ENCODE measurements at regions not wholly inside any gene's neighbourhood (a gene's known extent, or its start where the extent isn't known, plus 50 kb on each side); places are given as distances from the start of the nearest gene placed in this dataset.
"Not testable (repeated sequence)": the region's sequence is repeated elsewhere in the genome, so short reads cannot be mapped to it uniquely, and the experiment has no call there.

- Histone ChIP-seq H3K4me3 (ENCODE audit: low read length) (no peak overlapping the region), H3K27me3 (ENCODE audit: insufficient read depth, low read length) (no peaks in the 10 kb centered on the region), H3K4me1 (ENCODE audit: insufficient read depth, low read length) (no peaks in the 10 kb centered on the region), H3K9me3 (ENCODE audit: low read depth, low read length) (no peaks in the 10 kb centered on the region)
Observed at GRCh38 chr3:71940486-71940885, 155.5 kb upstream of the PROK2 start.

DNA sequence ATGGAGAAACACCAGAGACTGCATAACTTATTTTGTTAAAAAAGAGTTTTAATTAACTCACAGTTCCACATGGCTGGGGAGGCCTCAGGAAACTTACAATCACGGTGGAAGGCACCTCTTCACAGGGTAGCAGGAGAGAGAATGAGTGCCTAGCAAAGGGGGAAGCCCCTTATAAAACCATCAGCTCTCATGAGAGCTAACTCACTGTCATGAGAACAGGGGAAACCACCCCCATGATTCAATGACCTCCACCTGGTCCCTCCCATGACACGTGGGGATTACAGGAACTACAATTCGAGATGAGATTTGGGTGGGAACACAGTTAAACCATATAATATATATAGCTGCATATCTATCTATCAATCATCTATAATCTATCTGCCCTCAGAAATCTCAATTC lies 153.1 kb upstream of the PROK2 start:
- not testable (repeated sequence) for H3K4me1 ChIP-seq (ENCODE audit: insufficient read depth, low read length); H3K4me3 ChIP-seq (ENCODE audit: low read length); H3K9me3 ChIP-seq (ENCODE audit: low read depth, low read length); H3K27me3 ChIP-seq (ENCODE audit: insufficient read depth, low read length)

DNA sequence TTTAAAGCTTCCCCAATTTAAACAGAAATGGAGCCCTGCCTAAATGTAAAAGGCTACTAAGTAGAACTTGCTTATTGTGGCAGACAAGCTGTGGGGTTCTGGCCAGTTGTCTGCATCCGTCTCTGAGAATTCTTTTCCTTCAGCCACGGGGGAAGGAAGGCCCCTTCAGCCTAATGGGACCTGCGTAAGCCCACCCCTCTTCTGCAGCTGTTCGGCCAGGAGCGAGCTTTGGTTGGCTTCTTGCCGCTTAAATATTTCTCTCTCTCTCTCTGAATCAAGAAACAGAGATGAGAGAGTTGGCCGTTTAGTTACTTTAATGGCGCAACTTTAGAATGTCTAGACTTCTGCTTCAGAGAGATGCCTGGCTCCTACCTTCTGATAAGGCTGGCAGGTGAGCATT lies 151.7 kb upstream of the PROK2 start:
- Histone ChIP-seq H3K4me1 (ENCODE audit: insufficient read depth, low read length) (no peaks in the 10 kb centered on the region), H3K4me3 (ENCODE audit: low read length) (no peak overlapping the region), H3K9me3 (ENCODE audit: low read depth, low read length) (no peaks in the 10 kb centered on the region), H3K27me3 (ENCODE audit: insufficient read depth, low read length) (peaks cover 2% of the 10 kb centered on the region)

DNA sequence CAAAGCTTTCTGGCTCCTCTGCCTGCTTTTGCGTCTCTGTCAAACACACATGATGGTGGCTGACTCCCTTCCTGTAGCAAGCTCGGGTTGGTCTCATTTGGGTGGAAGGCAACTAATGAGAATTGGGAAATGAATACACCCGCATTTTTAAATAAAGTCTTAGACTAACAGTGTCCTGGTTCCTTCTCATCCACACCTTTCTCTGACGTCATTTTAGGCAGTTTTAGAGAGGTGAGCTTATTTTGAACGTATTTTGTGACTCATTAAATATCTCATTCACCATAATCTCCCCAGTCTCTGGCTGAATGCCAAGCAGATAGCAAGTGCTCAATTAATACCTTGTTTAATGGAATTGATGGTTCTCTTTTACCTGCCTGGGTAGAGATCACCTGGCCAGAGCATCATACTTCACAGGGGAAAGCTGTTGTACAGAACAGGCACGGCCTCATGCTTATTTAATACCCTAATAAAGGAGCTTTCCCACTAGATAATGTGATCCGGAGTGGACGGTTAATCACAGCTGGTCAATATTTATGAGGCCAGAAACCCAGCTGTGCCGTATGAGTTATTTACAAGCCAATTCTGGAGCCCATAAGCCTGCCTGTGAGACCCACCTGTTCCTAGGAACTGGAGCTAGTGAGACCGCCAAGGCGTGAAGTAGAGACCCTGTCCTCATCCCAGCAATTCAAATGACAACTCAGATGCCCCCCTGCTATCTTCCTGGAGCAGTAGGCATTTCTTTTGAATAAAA lies 149.7 kb upstream of the PROK2 start:
- Histone ChIP-seq H3K4me3 (ENCODE audit: low read length) (no peak overlapping the region), H3K4me1 (ENCODE audit: insufficient read depth, low read length) (no peaks in the 10 kb centered on the region), H3K9me3 (ENCODE audit: low read depth, low read length) (no peaks in the 10 kb centered on the region), H3K27me3 (ENCODE audit: insufficient read depth, low read length) (peaks cover 2% of the 10 kb centered on the region)

GRCh38 chr3:71931922-71932321 lies 147.0 kb upstream of the PROK2 start:
- Histone ChIP-seq H3K9me3 (ENCODE audit: low read depth, low read length) (no peaks in the 10 kb centered on the region), H3K4me1 (ENCODE audit: insufficient read depth, low read length) (no peaks in the 10 kb centered on the region), H3K27me3 (ENCODE audit: insufficient read depth, low read length) (peaks cover 2% of the 10 kb centered on the region), H3K4me3 (ENCODE audit: low read length) (no peak overlapping the region)

DNA sequence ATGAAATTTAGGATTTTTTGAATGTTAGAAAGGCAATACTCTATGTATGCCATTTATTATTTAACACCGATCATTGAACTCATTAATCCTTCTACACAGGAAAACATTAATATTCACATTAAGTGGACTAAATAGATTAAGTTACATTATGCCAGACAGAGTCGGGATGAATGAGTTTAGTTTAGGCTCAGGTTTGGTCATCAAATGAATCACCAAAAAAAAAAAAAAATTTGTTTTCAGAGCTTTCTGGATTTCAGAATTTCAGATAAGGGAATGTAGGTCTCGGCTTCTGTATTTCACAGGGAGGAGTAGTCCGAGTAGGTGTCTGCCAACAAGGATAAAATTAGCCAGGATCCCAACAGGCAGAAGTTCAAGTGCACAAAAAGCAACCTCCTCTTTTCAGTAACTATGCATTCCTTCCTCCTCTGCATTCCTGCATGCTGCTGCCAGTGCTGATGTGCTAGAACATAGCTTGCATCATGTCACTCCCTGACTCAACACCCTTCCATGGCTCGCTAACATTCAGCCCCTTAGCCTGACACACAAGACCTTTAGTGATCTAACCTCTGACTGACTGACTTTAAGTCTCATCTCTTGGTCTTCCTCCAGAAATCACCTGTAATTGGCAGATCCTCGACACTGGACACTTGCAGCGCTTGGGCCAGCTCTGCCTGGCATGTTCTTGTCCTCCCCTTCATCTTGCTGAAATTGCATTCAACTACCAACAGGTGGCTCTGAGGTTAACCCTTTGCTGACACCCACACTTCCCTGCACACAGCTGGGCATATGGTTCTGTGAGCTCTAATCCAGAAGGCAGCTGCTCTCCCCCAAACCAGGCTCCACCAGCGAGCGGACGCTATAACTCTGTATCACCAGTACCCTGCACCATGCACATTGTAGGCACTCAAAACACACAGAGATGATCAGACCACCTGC lies 145.4 kb upstream of the PROK2 start:
- H3K27me3 ChIP-seq (ENCODE audit: insufficient read depth, low read length): peaks cover 2% of the 10 kb centered on the region
- H3K4me3 ChIP-seq (ENCODE audit: low read length): no peak overlapping the region
- no peaks in the 10 kb centered on the region for H3K4me1 ChIP-seq (ENCODE audit: insufficient read depth, low read length)
- no peaks in the 10 kb centered on the region for H3K9me3 ChIP-seq (ENCODE audit: low read depth, low read length)

GRCh38 chr3:71928212-71928611 lies 143.3 kb upstream of the PROK2 start:
- H3K9me3 ChIP-seq (ENCODE audit: low read depth, low read length): no peaks in the 10 kb centered on the region
- H3K4me1 ChIP-seq (ENCODE audit: insufficient read depth, low read length): no peaks in the 10 kb centered on the region
- peaks cover 6% of the 10 kb centered on the region for H3K27me3 ChIP-seq (ENCODE audit: insufficient read depth, low read length)
- no peak overlapping the region for H3K4me3 ChIP-seq (ENCODE audit: low read length)

GRCh38 chr3:71927505-71928066 lies 142.6 kb upstream of the PROK2 start:
- Histone ChIP-seq H3K9me3 (ENCODE audit: low read depth, low read length) (no peaks in the 10 kb centered on the region), H3K4me3 (ENCODE audit: low read length) (no peak overlapping the region), H3K4me1 (ENCODE audit: insufficient read depth, low read length) (no peaks in the 10 kb centered on the region), H3K27me3 (ENCODE audit: insufficient read depth, low read length) (peaks cover 6% of the 10 kb centered on the region)

DNA sequence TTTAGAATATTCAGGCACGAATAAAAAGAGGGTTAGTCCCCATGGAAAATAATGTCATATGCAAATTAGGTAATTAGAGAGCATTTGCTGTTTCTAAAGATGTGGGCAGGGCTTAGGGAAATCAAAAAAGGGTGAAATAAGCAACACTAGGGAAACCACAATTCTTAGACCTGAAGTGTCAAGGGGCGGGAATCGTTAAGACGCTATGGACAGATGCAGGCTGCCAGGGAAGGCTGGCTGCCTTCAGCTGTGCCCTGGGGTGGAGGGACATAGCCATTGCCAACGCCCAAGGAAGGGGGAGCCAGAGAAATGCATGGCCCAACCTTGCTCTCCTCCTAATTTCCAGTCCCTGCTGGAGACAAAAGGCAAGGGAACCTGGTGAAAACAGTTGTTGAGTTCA lies 141.7 kb upstream of the PROK2 start:
- H3K4me1 ChIP-seq (ENCODE audit: insufficient read depth, low read length): no peaks in the 10 kb centered on the region
- no peaks in the 10 kb centered on the region for H3K9me3 ChIP-seq (ENCODE audit: low read depth, low read length)
- H3K27me3 ChIP-seq (ENCODE audit: insufficient read depth, low read length): peaks cover 6% of the 10 kb centered on the region
- no peak overlapping the region for H3K4me3 ChIP-seq (ENCODE audit: low read length)

GRCh38 chr3:71926262-71926600 lies 141.3 kb upstream of the PROK2 start:
- peaks cover 6% of the 10 kb centered on the region for H3K27me3 ChIP-seq (ENCODE audit: insufficient read depth, low read length)
- no peaks in the 10 kb centered on the region for H3K9me3 ChIP-seq (ENCODE audit: low read depth, low read length)

DNA sequence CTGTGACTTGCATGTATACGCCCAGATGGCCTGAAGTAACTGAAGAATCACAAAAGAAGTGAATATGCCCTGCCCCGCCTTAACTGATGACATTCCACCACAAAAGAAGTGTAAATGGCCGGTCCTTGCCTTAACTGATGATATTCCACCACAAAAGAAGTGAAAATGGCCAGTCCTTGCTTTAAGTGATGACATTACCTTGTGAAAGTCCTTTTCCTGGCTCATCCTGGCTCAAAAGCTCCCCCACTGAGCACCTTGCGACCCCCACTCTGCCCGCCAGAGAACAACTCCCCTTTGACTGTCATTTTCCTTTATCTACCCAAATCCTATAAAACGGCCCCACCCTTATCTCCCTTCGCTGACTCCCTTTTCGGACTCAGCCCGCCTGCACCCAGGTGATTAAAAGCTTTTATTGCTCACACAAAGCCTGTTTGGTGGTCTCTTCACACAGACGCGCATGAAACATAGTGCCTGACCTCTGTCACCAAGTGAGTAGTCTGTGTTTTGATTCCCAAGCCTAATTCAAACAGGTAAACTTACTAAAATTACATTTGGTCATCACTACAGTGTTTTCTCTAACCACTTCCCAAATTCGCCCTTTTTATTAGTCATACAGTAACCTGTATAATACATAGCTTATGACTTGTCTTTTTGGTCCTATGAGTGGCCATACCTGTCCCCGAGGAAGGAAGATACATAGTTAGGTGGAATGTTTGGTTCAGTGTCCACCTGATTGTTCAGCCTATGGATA lies 140.7 kb upstream of the PROK2 start:
- H3K4me1 ChIP-seq (ENCODE audit: insufficient read depth, low read length); H3K9me3 ChIP-seq (ENCODE audit: low read depth, low read length); H3K27me3 ChIP-seq (ENCODE audit: insufficient read depth, low read length); H3K4me3 ChIP-seq (ENCODE audit: low read length): not testable (repeated sequence)

More at GRCh38 chr3:71926262-71926600, 141.3 kb upstream of the PROK2 start:
- Histone ChIP-seq H3K4me1 (ENCODE audit: insufficient read depth, low read length) (no peaks in the 10 kb centered on the region), H3K4me3 (ENCODE audit: low read length) (no peak overlapping the region)

- H3K27me3 ChIP-seq (ENCODE audit: insufficient read depth, low read length): peaks cover 18% of the 10 kb centered on the region
- no peaks in the 10 kb centered on the region for H3K9me3 ChIP-seq (ENCODE audit: low read depth, low read length)
Observed at GRCh38 chr3:71924721-71925120, 139.8 kb upstream of the PROK2 start.

GRCh38 chr3:71921036-71921435 lies 136.1 kb upstream of the PROK2 start:
- no peaks in the 10 kb centered on the region for H3K9me3 ChIP-seq (ENCODE audit: low read depth, low read length)
- H3K27me3 ChIP-seq (ENCODE audit: insufficient read depth, low read length): peaks cover 40% of the 10 kb centered on the region
- no peak overlapping the region for H3K4me3 ChIP-seq (ENCODE audit: low read length)
- peaks cover 13% of the 10 kb centered on the region for H3K4me1 ChIP-seq (ENCODE audit: insufficient read depth, low read length)

More at GRCh38 chr3:71924721-71925120, 139.8 kb upstream of the PROK2 start:
- Histone ChIP-seq H3K4me3 (ENCODE audit: low read length) (no peak overlapping the region), H3K4me1 (ENCODE audit: insufficient read depth, low read length) (no peaks in the 10 kb centered on the region)

DNA sequence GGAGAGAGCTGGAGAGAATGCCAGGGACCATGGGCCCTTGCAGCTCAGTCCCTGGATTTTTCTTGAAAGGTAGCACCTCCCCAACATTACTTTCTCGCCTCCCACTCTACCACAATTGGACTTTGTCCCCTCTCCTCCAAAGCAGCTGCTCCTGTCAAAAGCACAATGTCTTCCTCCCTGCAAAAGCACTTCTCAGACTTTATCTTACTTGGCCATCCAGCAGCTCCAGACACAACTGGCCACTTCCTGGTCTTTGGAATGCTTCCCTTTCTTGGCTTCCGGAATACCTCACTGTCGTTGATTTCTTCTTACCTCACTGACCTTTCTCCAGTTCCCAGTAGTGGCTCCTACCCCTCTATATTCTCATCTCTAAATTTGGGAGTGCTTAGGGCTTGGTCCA lies 134.6 kb upstream of the PROK2 start:
- no peaks in the 10 kb centered on the region for H3K9me3 ChIP-seq (ENCODE audit: low read depth, low read length)
- peaks cover 46% of the 10 kb centered on the region for H3K27me3 ChIP-seq (ENCODE audit: insufficient read depth, low read length)
- no peak overlapping the region for H3K4me3 ChIP-seq (ENCODE audit: low read length)
- peaks cover 13% of the 10 kb centered on the region for H3K4me1 ChIP-seq (ENCODE audit: insufficient read depth, low read length)

DNA sequence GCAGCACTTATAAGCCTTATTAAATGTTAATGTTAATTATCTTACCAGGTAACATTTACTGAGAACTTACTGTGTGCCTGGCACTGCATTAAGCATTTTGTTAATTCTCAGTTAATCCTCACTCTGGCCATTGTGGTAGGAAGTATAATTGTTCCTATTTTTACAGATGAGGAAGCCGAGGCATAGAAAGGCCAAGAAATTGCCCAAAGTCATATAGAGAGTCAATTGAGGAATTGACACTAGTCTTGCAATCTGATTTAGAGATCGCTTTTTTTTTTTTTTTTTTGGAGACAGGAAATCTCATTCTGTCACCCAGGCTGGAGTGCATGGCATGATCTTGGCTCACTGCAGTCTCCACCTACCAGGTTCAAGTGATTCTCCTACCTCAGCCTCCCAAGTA lies 132.6 kb upstream of the PROK2 start:
- Histone ChIP-seq H3K9me3 (ENCODE audit: low read depth, low read length) (no peaks in the 10 kb centered on the region), H3K4me1 (ENCODE audit: insufficient read depth, low read length) (peaks cover 13% of the 10 kb centered on the region), H3K4me3 (ENCODE audit: low read length) (no peak overlapping the region), H3K27me3 (ENCODE audit: insufficient read depth, low read length) (peaks cover 54% of the 10 kb centered on the region)

Data from mononuclear cell (primary cell).